ENCODE measurements at regions not wholly inside any gene's neighbourhood (a gene's known extent, or its start where the extent isn't known, plus 50 kb on each side); places are given as distances from the start of the nearest gene placed in this dataset.

- TF ChIP-seq, protein P1, sequence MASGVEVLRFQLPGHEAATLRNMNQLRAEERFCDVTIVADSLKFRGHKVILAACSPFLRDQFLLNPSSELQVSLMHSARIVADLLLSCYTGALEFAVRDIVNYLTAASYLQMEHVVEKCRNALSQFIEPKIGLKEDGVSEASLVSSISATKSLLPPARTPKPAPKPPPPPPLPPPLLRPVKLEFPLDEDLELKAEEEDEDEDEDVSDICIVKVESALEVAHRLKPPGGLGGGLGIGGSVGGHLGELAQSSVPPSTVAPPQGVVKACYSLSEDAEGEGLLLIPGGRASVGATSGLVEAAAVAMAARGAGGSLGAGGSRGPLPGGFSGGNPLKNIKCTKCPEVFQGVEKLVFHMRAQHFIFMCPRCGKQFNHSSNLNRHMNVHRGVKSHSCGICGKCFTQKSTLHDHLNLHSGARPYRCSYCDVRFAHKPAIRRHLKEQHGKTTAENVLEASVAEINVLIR (CRISPR knock-in tag; IDR thresholded peaks at IDR 0.05) = no peak
- TF ChIP-seq RBM14 (IDR thresholded peaks at IDR 0.05; ENCODE audit: borderline replicate concordance, insufficient read depth, low read depth, low read length) (no peak), ZNF57 (CRISPR knock-in tag; IDR thresholded peaks at IDR 0.05) (no peak), CBFA2T2 (conservative IDR thresholded peaks at IDR 0.05) (no peak), PURB (CRISPR knock-in tag; IDR thresholded peaks at IDR 0.05; ENCODE audit: low read depth) (no peak), PRPF4 (IDR thresholded peaks at IDR 0.05; ENCODE audit: insufficient read depth, low read depth, low read length, poor library complexity, severe bottlenecking) (no peak), SLC30A9 (CRISPR knock-in tag; IDR thresholded peaks at IDR 0.05) (no peak), NFIC (IDR thresholded peaks at IDR 0.05) (no peak), SOX6 (IDR thresholded peaks at IDR 0.05) (no peak), MLX (CRISPR knock-in tag; conservative IDR thresholded peaks at IDR 0.05) (no peak), ZNF384 (IDR thresholded peaks at IDR 0.05; ENCODE audit: low read depth, low read length) (no peak), FUS (optimal IDR thresholded peaks at IDR 0.05; ENCODE audit: low read depth, low read length) (no peak), SMAD3 (CRISPR knock-in tag; conservative IDR thresholded peaks at IDR 0.05) (no peak), ZNF778 (CRISPR knock-in tag; IDR thresholded peaks at IDR 0.05) (no peak), ZBED1 (IDR thresholded peaks at IDR 0.05) (no peak)
- TF ChIP-seq, protein P2, sequence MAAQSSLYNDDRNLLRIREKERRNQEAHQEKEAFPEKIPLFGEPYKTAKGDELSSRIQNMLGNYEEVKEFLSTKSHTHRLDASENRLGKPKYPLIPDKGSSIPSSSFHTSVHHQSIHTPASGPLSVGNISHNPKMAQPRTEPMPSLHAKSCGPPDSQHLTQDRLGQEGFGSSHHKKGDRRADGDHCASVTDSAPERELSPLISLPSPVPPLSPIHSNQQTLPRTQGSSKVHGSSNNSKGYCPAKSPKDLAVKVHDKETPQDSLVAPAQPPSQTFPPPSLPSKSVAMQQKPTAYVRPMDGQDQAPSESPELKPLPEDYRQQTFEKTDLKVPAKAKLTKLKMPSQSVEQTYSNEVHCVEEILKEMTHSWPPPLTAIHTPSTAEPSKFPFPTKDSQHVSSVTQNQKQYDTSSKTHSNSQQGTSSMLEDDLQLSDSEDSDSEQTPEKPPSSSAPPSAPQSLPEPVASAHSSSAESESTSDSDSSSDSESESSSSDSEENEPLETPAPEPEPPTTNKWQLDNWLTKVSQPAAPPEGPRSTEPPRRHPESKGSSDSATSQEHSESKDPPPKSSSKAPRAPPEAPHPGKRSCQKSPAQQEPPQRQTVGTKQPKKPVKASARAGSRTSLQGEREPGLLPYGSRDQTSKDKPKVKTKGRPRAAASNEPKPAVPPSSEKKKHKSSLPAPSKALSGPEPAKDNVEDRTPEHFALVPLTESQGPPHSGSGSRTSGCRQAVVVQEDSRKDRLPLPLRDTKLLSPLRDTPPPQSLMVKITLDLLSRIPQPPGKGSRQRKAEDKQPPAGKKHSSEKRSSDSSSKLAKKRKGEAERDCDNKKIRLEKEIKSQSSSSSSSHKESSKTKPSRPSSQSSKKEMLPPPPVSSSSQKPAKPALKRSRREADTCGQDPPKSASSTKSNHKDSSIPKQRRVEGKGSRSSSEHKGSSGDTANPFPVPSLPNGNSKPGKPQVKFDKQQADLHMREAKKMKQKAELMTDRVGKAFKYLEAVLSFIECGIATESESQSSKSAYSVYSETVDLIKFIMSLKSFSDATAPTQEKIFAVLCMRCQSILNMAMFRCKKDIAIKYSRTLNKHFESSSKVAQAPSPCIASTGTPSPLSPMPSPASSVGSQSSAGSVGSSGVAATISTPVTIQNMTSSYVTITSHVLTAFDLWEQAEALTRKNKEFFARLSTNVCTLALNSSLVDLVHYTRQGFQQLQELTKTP (IDR thresholded peaks at IDR 0.05; ENCODE audit: low read depth in 1 of 2, partially characterized antibody in 2 of 2) = no peak
- TF ChIP-seq, protein P3, sequence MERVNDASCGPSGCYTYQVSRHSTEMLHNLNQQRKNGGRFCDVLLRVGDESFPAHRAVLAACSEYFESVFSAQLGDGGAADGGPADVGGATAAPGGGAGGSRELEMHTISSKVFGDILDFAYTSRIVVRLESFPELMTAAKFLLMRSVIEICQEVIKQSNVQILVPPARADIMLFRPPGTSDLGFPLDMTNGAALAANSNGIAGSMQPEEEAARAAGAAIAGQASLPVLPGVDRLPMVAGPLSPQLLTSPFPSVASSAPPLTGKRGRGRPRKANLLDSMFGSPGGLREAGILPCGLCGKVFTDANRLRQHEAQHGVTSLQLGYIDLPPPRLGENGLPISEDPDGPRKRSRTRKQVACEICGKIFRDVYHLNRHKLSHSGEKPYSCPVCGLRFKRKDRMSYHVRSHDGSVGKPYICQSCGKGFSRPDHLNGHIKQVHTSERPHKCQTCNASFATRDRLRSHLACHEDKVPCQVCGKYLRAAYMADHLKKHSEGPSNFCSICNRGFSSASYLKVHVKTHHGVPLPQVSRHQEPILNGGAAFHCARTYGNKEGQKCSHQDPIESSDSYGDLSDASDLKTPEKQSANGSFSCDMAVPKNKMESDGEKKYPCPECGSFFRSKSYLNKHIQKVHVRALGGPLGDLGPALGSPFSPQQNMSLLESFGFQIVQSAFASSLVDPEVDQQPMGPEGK (CRISPR knock-in tag; IDR thresholded peaks at IDR 0.05; ENCODE audit: borderline replicate concordance) = no peak
Measured at GRCh38 chr10:45557275-45557905, 115.2 kb downstream of the ZFAND4 start (continued).

Data from K562 (cell line).